ENCODE measurements at regions not wholly inside any gene's neighbourhood (a gene's known extent, or its start where the extent isn't known, plus 50 kb on each side); places are given as distances from the start of the nearest gene placed in this dataset.

GRCh38 chr22:25395915-25396314 is 168.6 kb upstream of the GRK3 start:
- H3K9ac ChIP-seq (ENCODE audit: low read length): no peak overlapping the region
- H3K27me3 ChIP-seq (ENCODE audit: insufficient read depth, low read depth, low read length): no peaks in the 10 kb centered on the region
- H3K36me3 ChIP-seq (ENCODE audit: insufficient read depth, low read length): no peaks in the 10 kb centered on the region
- TF ChIP-seq EZH2 (IDR thresholded peaks at IDR 0.05; ENCODE audit: borderline replicate concordance, insufficient read depth, low read length, poor library complexity, severe bottlenecking): no peak
- no peak for TF ChIP-seq REST (IDR thresholded peaks at IDR 0.05; ENCODE audit: borderline replicate concordance)
- no peak for TF ChIP-seq TAF1 (IDR thresholded peaks at IDR 0.05; ENCODE audit: low read depth)
- TF ChIP-seq EP300 (conservative IDR thresholded peaks at IDR 0.05; ENCODE audit: poor library complexity, severe bottlenecking): no peak
- no peak for TF ChIP-seq MXI1 (conservative IDR thresholded peaks at IDR 0.05; ENCODE audit: poor library complexity, severe bottlenecking)
- no peak for TF ChIP-seq POLR2AphosphoS5 (IDR thresholded peaks at IDR 0.05)
- no peak for TF ChIP-seq SMC3 (conservative IDR thresholded peaks at IDR 0.05; ENCODE audit: poor library complexity)
- TF ChIP-seq CTCF (IDR thresholded peaks at IDR 0.05; ENCODE audit: poor library complexity, severe bottlenecking): no peak
- no peak for TF ChIP-seq RAD21 (conservative IDR thresholded peaks at IDR 0.05)
- H3K27ac ChIP-seq (ENCODE audit: low read length): no peak overlapping the region
- H3K9me2 ChIP-seq (ENCODE audit: insufficient read depth, low read length): no peaks in the 10 kb centered on the region
- no peaks in the 10 kb centered on the region for H3K9me3 ChIP-seq (ENCODE audit: low read length)
- no peak overlapping the region for H3K4me3 ChIP-seq (ENCODE audit: low read length)
- no peaks in the 10 kb centered on the region for H3F3A ChIP-seq (ENCODE audit: insufficient read depth, low read length, poor library complexity, severe bottlenecking)
- H3K4me2 ChIP-seq (ENCODE audit: low read length): no peak overlapping the region
- H4K20me1 ChIP-seq (ENCODE audit: insufficient read depth): no peaks in the 10 kb centered on the region
- H3K79me2 ChIP-seq (replicated peaks; ENCODE audit: insufficient read depth, low read length): no peaks in the 10 kb centered on the region
- no peak overlapping the region for H2AFZ ChIP-seq (ENCODE audit: low read depth, low read length)

GRCh38 chr22:25396615-25397200 is 167.8 kb upstream of the GRK3 start:
- Histone ChIP-seq H3K9me2 (ENCODE audit: insufficient read depth, low read length) (no peaks in the 10 kb centered on the region), H3F3A (ENCODE audit: insufficient read depth, low read length, poor library complexity, severe bottlenecking) (no peaks in the 10 kb centered on the region), H3K27me3 (ENCODE audit: insufficient read depth, low read depth, low read length) (no peaks in the 10 kb centered on the region), H3K27ac (ENCODE audit: low read length) (no peak overlapping the region), H3K4me3 (ENCODE audit: low read length) (no peak overlapping the region), H3K9me3 (ENCODE audit: low read length) (no peaks in the 10 kb centered on the region), H3K36me3 (ENCODE audit: insufficient read depth, low read length) (no peaks in the 10 kb centered on the region), H3K79me2 (replicated peaks; ENCODE audit: insufficient read depth, low read length) (peaks cover under 1% of the 10 kb centered on the region), H3K9ac (ENCODE audit: low read length) (no peak overlapping the region), H2AFZ (ENCODE audit: low read depth, low read length) (no peak overlapping the region), H3K4me2 (ENCODE audit: low read length) (no peak overlapping the region), H4K20me1 (ENCODE audit: insufficient read depth) (no peaks in the 10 kb centered on the region)
- TF ChIP-seq TAF1 (IDR thresholded peaks at IDR 0.05; ENCODE audit: low read depth) (no peak), RAD21 (conservative IDR thresholded peaks at IDR 0.05) (no peak), EZH2 (IDR thresholded peaks at IDR 0.05; ENCODE audit: borderline replicate concordance, insufficient read depth, low read length, poor library complexity, severe bottlenecking) (no peak), CTCF (IDR thresholded peaks at IDR 0.05; ENCODE audit: poor library complexity, severe bottlenecking) (no peak), SMC3 (conservative IDR thresholded peaks at IDR 0.05; ENCODE audit: poor library complexity) (no peak), EP300 (conservative IDR thresholded peaks at IDR 0.05; ENCODE audit: poor library complexity, severe bottlenecking) (no peak), POLR2AphosphoS5 (IDR thresholded peaks at IDR 0.05) (no peak), REST (IDR thresholded peaks at IDR 0.05; ENCODE audit: borderline replicate concordance) (no peak), MXI1 (conservative IDR thresholded peaks at IDR 0.05; ENCODE audit: poor library complexity, severe bottlenecking) (no peak)
